HG03432 (cell line): ENCODE measurements at regions not wholly inside any gene's neighbourhood (a gene's known extent, or its start where the extent isn't known, plus 50 kb on each side); places are given as distances from the start of the nearest gene placed in this dataset.
"Not testable (repeated sequence)": the region's sequence is repeated elsewhere in the genome, so short reads cannot be mapped to it uniquely, and the experiment has no call there.

ENCODE experiments used
- ATAC-seq: cut with Tn5 transposase; IDR thresholded peaks from one replicate; pipeline ENCODE4 v1.9.1; 2021; ENCODE audit warnings: mild to moderate bottlenecking, moderate library complexity; ENCODE audit not compliant: unreplicated experiment

GRCh38 chr6:106728296-106728870 lies 99.0 kb downstream of the QRSL1 start:
- ATAC-seq: no peak

GRCh38 chr6:106727480-106728149 lies 98.2 kb downstream of the QRSL1 start:
- no peak for ATAC-seq

GRCh38 chr6:106724848-106725247 lies 95.5 kb downstream of the QRSL1 start:
- ATAC-seq: no peak

- no peak for ATAC-seq
Measured at GRCh38 chr6:106724337-106724736, 95.0 kb downstream of the QRSL1 start.

GRCh38 chr6:106723419-106723818 lies 94.0 kb downstream of the QRSL1 start:
- not testable (repeated sequence) for ATAC-seq

GRCh38 chr6:106721189-106721588 lies 91.8 kb downstream of the QRSL1 start:
- ATAC-seq: not testable (repeated sequence)
